PC-9 (cell line): ENCODE measurements at regions not wholly inside any gene's neighbourhood (a gene's known extent, or its start where the extent isn't known, plus 50 kb on each side); places are given as distances from the start of the nearest gene placed in this dataset.

Source experiments
- BruUV-seq: library from RNA; stranded (reverse); fragments of 400-500 nt; replicated peaks from 2 replicates; lab custom pipeline; 2021; lab: Mats Ljungman, UMichigan
- CTCF ChIA-PET: fragments of 300-600 bp; sonication (Branson Sonifier 250); formaldehyde crosslinking; loops from one replicate; lab custom pipeline; 2022; ENCODE audit warnings: antibody characterized with exemption; lab: Charles Lee
- POLR2A ChIA-PET: fragments of 300-600 bp; sonication (Branson Sonifier 250); formaldehyde crosslinking; loops from one replicate; lab custom pipeline; 2022; ENCODE audit warnings: antibody characterized with exemption; ENCODE audit not compliant: unreplicated experiment; lab: Charles Lee
- DNase-seq, 2 experiments: peaks; one replicate each; pipeline versions ENCODE4 v3.0.0 to v3.0.0-alpha.2; 2015 to 2022; ENCODE audit warnings: mixed read lengths in 1 of 2
- H2AFZ ChIP-seq: fragments of 200-600 bp; sonication (generic); 2 replicates; pipeline ENCODE4 v1.8.1; 2017; ENCODE audit warnings: antibody characterized with exemption
- H3F3A ChIP-seq: fragments of 200-600 bp; sonication (generic); 2 replicates; pipeline ENCODE4 v1.8.1; 2017; ENCODE audit warnings: antibody characterized with exemption, mild to moderate bottlenecking, low read depth; ENCODE audit not compliant: insufficient read depth
- H3K27ac ChIP-seq: fragments of 200-600 bp; sonication (generic); 2 replicates; pipeline ENCODE4 v1.6.1; 2016; ENCODE audit warnings: mixed run types
- H3K27me3 ChIP-seq: fragments of 200-600 bp; sonication (generic); 2 replicates; pipeline ENCODE4 v1.6.1; 2016; ENCODE audit warnings: low read depth, mixed run types; ENCODE audit not compliant: insufficient read depth
- H3K36me3 ChIP-seq: fragments of 200-600 bp; sonication (generic); 2 replicates; pipeline ENCODE4 v1.6.1; 2016; ENCODE audit warnings: low read depth, mixed run types
- H3K4me1 ChIP-seq: fragments of 200-600 bp; sonication (generic); replicated peaks from 2 replicates; pipeline ENCODE4 v1.6.1; 2016; ENCODE audit warnings: mixed run types; ENCODE audit not compliant: insufficient read depth
- H3K4me2 ChIP-seq: fragments of 200-600 bp; sonication (generic); 2 replicates; pipeline ENCODE4 v1.6.1; 2017; ENCODE audit warnings: mixed run types
- H3K4me3 ChIP-seq: fragments of 200-600 bp; sonication (generic); 2 replicates; pipeline ENCODE4 v1.6.1; 2016; ENCODE audit warnings: mixed run types
- H3K79me2 ChIP-seq: fragments of 200-600 bp; sonication (generic); 2 replicates; pipeline ENCODE4 v1.6.1; 2017; ENCODE audit warnings: low read depth, mixed run types
- H3K9me2 ChIP-seq: fragments of 200-600 bp; sonication (generic); 2 replicates; pipeline ENCODE4 v1.8.1; 2017; ENCODE audit warnings: mild to moderate bottlenecking; ENCODE audit not compliant: insufficient read depth
- H3K9me3 ChIP-seq: fragments of 200-600 bp; sonication (generic); 2 replicates; pipeline ENCODE4 v1.8.1; 2016; ENCODE audit warnings: low read depth; ENCODE audit not compliant: insufficient read depth
- H4K20me1 ChIP-seq: fragments of 200-600 bp; sonication (generic); 2 replicates; pipeline ENCODE4 v1.8.1; 2017; ENCODE audit not compliant: insufficient read depth
- CTCF ChIP-seq: fragments of 200-600 bp; sonication (generic); conservative IDR thresholded peaks from 2 replicates; pipeline ENCODE4 v1.6.1; 2017; ENCODE audit warnings: mixed run types, antibody characterized with exemption, mild to moderate bottlenecking, moderate library complexity
- EZH2 ChIP-seq: fragments of 200-600 bp; sonication (generic); IDR thresholded peaks from 2 replicates; pipeline ENCODE4 v1.8.0; 2017; ENCODE audit warnings: antibody characterized with exemption, low read depth
- intact Hi-C: fragments of 100-400 bp; cut with micrococcal nuclease; formaldehyde crosslinking; loops from one replicate; pipeline ENCODE4 v1.10.0; 2022; ENCODE audit not compliant: unreplicated experiment

GRCh38 chr6:168183613-168183970 lies 104.6 kb upstream of the FRMD1 start:
- intact Hi-C loops = no loop called here
- no peaks in the 10 kb centered on the region for H3K79me2 ChIP-seq
- CTCF ChIA-PET = no interaction called here
- no peaks in the 10 kb centered on the region for H3K4me1 ChIP-seq
- H3K27ac ChIP-seq = no peak overlapping the region
- DNase-seq = no peak
- TF ChIP-seq CTCF = no peak
- no peak for TF ChIP-seq EZH2
- no peak overlapping the region for H3K4me2 ChIP-seq
- no peaks in the 10 kb centered on the region for H3F3A ChIP-seq
- no peaks in the 10 kb centered on the region for H3K9me3 ChIP-seq
- POLR2A ChIA-PET = no interaction called here
- H4K20me1 ChIP-seq = no peaks in the 10 kb centered on the region
- H3K9me2 ChIP-seq = no peaks in the 10 kb centered on the region
- H3K36me3 ChIP-seq = no peaks in the 10 kb centered on the region
- no peak overlapping the region for H3K4me3 ChIP-seq
- H2AFZ ChIP-seq = no peak overlapping the region
- BruUV-seq = no TSS peak
- peaks cover 88% of the 10 kb centered on the region for H3K27me3 ChIP-seq

- CTCF ChIA-PET = no interaction called here
- Histone ChIP-seq H3K27ac (no peak overlapping the region), H3K36me3 (no peaks in the 10 kb centered on the region), H3F3A (no peaks in the 10 kb centered on the region), H3K4me3 (no peak overlapping the region), H3K9me3 (no peaks in the 10 kb centered on the region), H3K4me2 (no peak overlapping the region), H2AFZ (no peak overlapping the region), H3K9me2 (no peaks in the 10 kb centered on the region), H3K27me3 (peaks cover 89% of the 10 kb centered on the region), H3K4me1 (no peaks in the 10 kb centered on the region), H3K79me2 (no peaks in the 10 kb centered on the region), H4K20me1 (no peaks in the 10 kb centered on the region)
- POLR2A ChIA-PET = no interaction called here
- BruUV-seq = no TSS peak
- DNase-seq = no peak
- intact Hi-C loops = no loop called here
- no peak for TF ChIP-seq EZH2
- no peak for TF ChIP-seq CTCF
Observed at GRCh38 chr6:168182908-168183612, 104.0 kb upstream of the FRMD1 start.

GRCh38 chr6:168182366-168182765 lies 103.4 kb upstream of the FRMD1 start:
- no peak for TF ChIP-seq EZH2
- no peak for TF ChIP-seq CTCF
- H3K9me2 ChIP-seq = no peaks in the 10 kb centered on the region
- no peaks in the 10 kb centered on the region for H3K36me3 ChIP-seq
- H3K9me3 ChIP-seq = no peaks in the 10 kb centered on the region
- no TSS peak for BruUV-seq
- no peaks in the 10 kb centered on the region for H4K20me1 ChIP-seq
- intact Hi-C loops = no loop called here
- no peaks in the 10 kb centered on the region for H3F3A ChIP-seq
- ChIA-PET POLR2A (no interaction called here), CTCF (no interaction called here)
- H3K79me2 ChIP-seq = no peaks in the 10 kb centered on the region
- no peak overlapping the region for H3K27ac ChIP-seq
- H3K4me1 ChIP-seq = no peaks in the 10 kb centered on the region
- peaks cover 92% of the 10 kb centered on the region for H3K27me3 ChIP-seq
- H2AFZ ChIP-seq = no peak overlapping the region
- no peak overlapping the region for H3K4me2 ChIP-seq
- no peak overlapping the region for H3K4me3 ChIP-seq
- DNase-seq = no peak
